NCI-H226 (cell line): ENCODE measurements at regions not wholly inside any gene's neighbourhood (a gene's known extent, or its start where the extent isn't known, plus 50 kb on each side); places are given as distances from the start of the nearest gene placed in this dataset.
"Not testable (repeated sequence)": the region's sequence is repeated elsewhere in the genome, so short reads cannot be mapped to it uniquely, and the experiment has no call there.

Experiments
- DNase-seq: peaks from one replicate; pipeline ENCODE4 v3.0.0-alpha.2; 2015

- DNase-seq: no peak
These were observed 159.8 kb downstream of the SLITRK1 start for GRCh38 chr13:83722443-83722842.

- no peak for DNase-seq
These were observed 166.2 kb downstream of the SLITRK1 start for GRCh38 chr13:83716121-83716520.

- no peak for DNase-seq
These were observed 168.0 kb downstream of the SLITRK1 start for GRCh38 chr13:83714236-83714635.

- no peak for DNase-seq
These were observed 172.2 kb downstream of the SLITRK1 start for GRCh38 chr13:83710133-83710515.

- peak; percentile 5 for DNase-seq
These were observed 172.7 kb downstream of the SLITRK1 start for GRCh38 chr13:83709426-83710132.

GRCh38 chr13:83702021-83702420 lies 180.3 kb downstream of the SLITRK1 start:
- no peak for DNase-seq

GRCh38 chr13:83692800-83693199 lies 189.5 kb downstream of the SLITRK1 start:
- DNase-seq: no peak

GRCh38 chr13:83691966-83692365 lies 190.3 kb downstream of the SLITRK1 start:
- peak; percentile 2 for DNase-seq

GRCh38 chr13:83681547-83681946 lies 200.7 kb downstream of the SLITRK1 start:
- DNase-seq: no peak

- DNase-seq: no peak
These were observed 204.3 kb downstream of the SLITRK1 start for GRCh38 chr13:83677985-83678384.

GRCh38 chr13:83672612-83673011 lies 209.7 kb downstream of the SLITRK1 start:
- no peak for DNase-seq

- no peak for DNase-seq
These were observed 214.7 kb downstream of the SLITRK1 start for GRCh38 chr13:83667606-83668005.

GRCh38 chr13:83666141-83666540 lies 216.1 kb downstream of the SLITRK1 start:
- no peak for DNase-seq

GRCh38 chr13:83657281-83657680 lies 225.0 kb downstream of the SLITRK1 start:
- DNase-seq: no peak

- not testable (repeated sequence) for DNase-seq
These were observed 239.7 kb downstream of the SLITRK1 start for GRCh38 chr13:83642617-83643016.

- DNase-seq: no peak
These were observed 247.7 kb downstream of the SLITRK1 start for GRCh38 chr13:83634601-83635000.

GRCh38 chr13:83633746-83634145 lies 248.5 kb downstream of the SLITRK1 start:
- DNase-seq: no peak

- DNase-seq: peak; percentile 44
These were observed 259.9 kb downstream of the SLITRK1 start for GRCh38 chr13:83622422-83622784.

- no peak for DNase-seq
These were observed 260.4 kb downstream of the SLITRK1 start for GRCh38 chr13:83621765-83622421.

- DNase-seq: peak; percentile 45
These were observed 261.6 kb downstream of the SLITRK1 start for GRCh38 chr13:83620530-83621220.

GRCh38 chr13:83618966-83619365 lies 263.3 kb downstream of the SLITRK1 start:
- DNase-seq: no peak

- no peak for DNase-seq
These were observed 268.8 kb downstream of the SLITRK1 start for GRCh38 chr13:83613524-83613923.

GRCh38 chr13:83601539-83601938 lies 280.7 kb downstream of the SLITRK1 start:
- DNase-seq: no peak

GRCh38 chr13:83592095-83592494 lies 290.2 kb downstream of the SLITRK1 start:
- DNase-seq: no peak
